Esophagus (tissue), 2 donors: ENCODE measurements at regions not wholly inside any gene's neighbourhood (a gene's known extent, or its start where the extent isn't known, plus 50 kb on each side); places are given as distances from the start of the nearest gene placed in this dataset.
"Not testable (repeated sequence)": the region's sequence is repeated elsewhere in the genome, so short reads cannot be mapped to it uniquely, and the experiment has no call there.

Source experiments
- H3K27ac ChIP-seq, 2 donors: one replicate each; pipeline ENCODE4 v1.5.1; 2013; ENCODE audit warnings: low read depth in 2 of 2, mild to moderate bottlenecking in 2 of 2, inconsistent platforms in 1 of 2, low read length in 1 of 2, moderate library complexity in 1 of 2
- H3K27me3 ChIP-seq, 2 donors: one replicate each; pipeline ENCODE4 v1.6.1; 2013; ENCODE audit warnings: low read length in 2 of 2, control low read depth in 1 of 2, mild to moderate bottlenecking in 1 of 2; ENCODE audit not compliant: insufficient read depth in 2 of 2, control insufficient read depth in 1 of 2
- H3K36me3 ChIP-seq, 2 donors: one replicate each; pipeline ENCODE4 v1.6.1; 2013; ENCODE audit warnings: low read length in 1 of 2; ENCODE audit not compliant: control insufficient read depth in 2 of 2, insufficient read depth in 2 of 2
- H3K4me1 ChIP-seq, 2 donors: one replicate each; pipeline ENCODE4 v1.6.1; 2013; ENCODE audit warnings: low read length in 1 of 2; ENCODE audit not compliant: control insufficient read depth in 2 of 2, insufficient read depth in 2 of 2
- H3K4me3 ChIP-seq, 2 donors: one replicate each; pipeline ENCODE4 v1.5.1; 2013; ENCODE audit warnings: low read length in 2 of 2, mild to moderate bottlenecking in 2 of 2, low read depth in 1 of 2, moderate library complexity in 1 of 2
- H3K9me3 ChIP-seq, 2 donors: one replicate each; pipeline ENCODE4 v1.6.1; 2013; ENCODE audit warnings: mild to moderate bottlenecking in 2 of 2, low read depth in 1 of 2, low read length in 1 of 2, moderate library complexity in 1 of 2; ENCODE audit not compliant: control insufficient read depth in 2 of 2, insufficient read depth in 1 of 2
- WGBS, 2 donors: extraction: QIAGEN DNeasy Blood & Tissue Kit; methylation state at CpG; one replicate each; pipeline ENCODE4 v1.1.7; 2013; 5-methylcytosine and 5-hydroxymethylcytosine counted together
- donor health status: healthy with polysubstance abuse.
- donor health status: Bipolar disorder and iron deficiency.

GRCh38 chr11:50330723-50331122, 298.0 kb downstream of the OR4C45 start:
- not testable (repeated sequence) for H3K4me1 ChIP-seq, H3K27ac ChIP-seq, H3K27me3 ChIP-seq, H3K4me3 ChIP-seq, H3K36me3 ChIP-seq, H3K9me3 ChIP-seq
- WGBS, 2 donors: 64 to 72% methylated on average over 2 of the region's 2 CpGs

- Histone ChIP-seq H3K27ac (no peak overlapping the region), H3K36me3 (no peaks in the 10 kb centered on the region), H3K9me3 (peaks cover 0 to 8% of the 10 kb centered on the region in 2 donors), H3K4me3 (no peak overlapping the region), H3K27me3 (no peaks in the 10 kb centered on the region), H3K4me1 (no peaks in the 10 kb centered on the region)
- 70 to 78% methylated on average over 4 of the region's 4 CpGs for WGBS, 2 donors
These were observed 301.2 kb downstream of the OR4C45 start for GRCh38 chr11:50333861-50334260.

GRCh38 chr11:50337432-50337831, 304.8 kb downstream of the OR4C45 start:
- H3K9me3 ChIP-seq, H3K36me3 ChIP-seq, H3K4me1 ChIP-seq, H3K27me3 ChIP-seq, H3K27ac ChIP-seq, H3K4me3 ChIP-seq: not testable (repeated sequence)
- 0% methylated on average over 1 of the region's 1 CpG for WGBS, 2 donors

- H3K4me3 ChIP-seq, H3K27me3 ChIP-seq, H3K27ac ChIP-seq, H3K36me3 ChIP-seq, H3K9me3 ChIP-seq, H3K4me1 ChIP-seq: not testable (repeated sequence)
- no CpG with 5 or more reads among the region's 3 CpGs for WGBS, 2 donors
These were observed 315.3 kb downstream of the OR4C45 start for GRCh38 chr11:50348018-50348417.

- WGBS, 2 donors: 78% methylated on average over 1 of the region's 1 CpG
- H3K9me3 ChIP-seq: no peaks in the 10 kb centered on the region
These were observed 346.8 kb downstream of the OR4C45 start for GRCh38 chr11:50379484-50379883.

GRCh38 chr11:50394017-50394416, 361.3 kb downstream of the OR4C45 start:
- Histone ChIP-seq H3K4me3 (no peak overlapping the region), H3K36me3 (no peaks in the 10 kb centered on the region), H3K9me3 (no peaks in the 10 kb centered on the region), H3K27ac (no peak overlapping the region), H3K27me3 (no peaks in the 10 kb centered on the region), H3K4me1 (no peaks in the 10 kb centered on the region)
- 79 to 84% methylated on average over 2 of the region's 2 CpGs for WGBS, 2 donors

More at GRCh38 chr11:50379484-50379883, 346.8 kb downstream of the OR4C45 start:
- H3K27me3 ChIP-seq: no peaks in the 10 kb centered on the region
- H3K27ac ChIP-seq: no peak overlapping the region
- H3K4me3 ChIP-seq: no peak overlapping the region
- H3K36me3 ChIP-seq: no peaks in the 10 kb centered on the region
- no peaks in the 10 kb centered on the region for H3K4me1 ChIP-seq

GRCh38 chr11:50412832-50413231, 380.2 kb downstream of the OR4C45 start:
- no peaks in the 10 kb centered on the region for H3K27me3 ChIP-seq
- H3K4me1 ChIP-seq: no peaks in the 10 kb centered on the region
- no peak overlapping the region for H3K27ac ChIP-seq
- WGBS, 2 donors: 74 to 80% methylated on average over 6 of the region's 6 CpGs
- no peaks in the 10 kb centered on the region for H3K36me3 ChIP-seq
- no peak overlapping the region for H3K4me3 ChIP-seq
- peaks cover 5 to 17% of the 10 kb centered on the region in 2 donors for H3K9me3 ChIP-seq

- no peak overlapping the region for H3K4me3 ChIP-seq
- H3K36me3 ChIP-seq: no peaks in the 10 kb centered on the region
- no peaks in the 10 kb centered on the region for H3K9me3 ChIP-seq
- H3K4me1 ChIP-seq: no peaks in the 10 kb centered on the region
- 41 to 43% methylated on average over 4 of the region's 4 CpGs for whole genome bisulfite sequencing, 2 donors
- no peak overlapping the region for H3K27ac ChIP-seq
- H3K27me3 ChIP-seq: no peaks in the 10 kb centered on the region
These were observed 390.5 kb downstream of the OR4C45 start for GRCh38 chr11:50423208-50423607.
